Endothelial cell of umbilical vein (primary cell): ENCODE measurements at regions not wholly inside any gene's neighbourhood (a gene's known extent, or its start where the extent isn't known, plus 50 kb on each side); places are given as distances from the start of the nearest gene placed in this dataset.

Experiments
- BruUV-seq: library from RNA; stranded (reverse); fragments of 400-500 nt; replicated peaks from 2 replicates; lab custom pipeline; 2021; lab: Mats Ljungman, UMichigan
- CTCF ChIA-PET: fragments of 300-600, 350-600 bp; sonication (Branson Sonifier 250); formaldehyde crosslinking; loops from one replicate; lab custom pipeline; 2021; ENCODE audit warnings: antibody characterized with exemption, inconsistent platforms; lab: Charles Lee
- POLR2A ChIA-PET: fragments of 300-600, 350-600 bp; sonication (Branson Sonifier 250); formaldehyde crosslinking; loops from one replicate; lab custom pipeline; 2021; ENCODE audit warnings: antibody characterized with exemption, inconsistent platforms; lab: Charles Lee
- DNase-seq: peaks from one replicate; pipeline ENCODE4 v3.0.0-alpha.2; 2011; ENCODE audit warnings: low read depth, low spot score
- FAIRE-seq: peaks from 2 replicates; lab custom pipeline; 2011; peaks lifted over from hg19 to GRCh38; lab: Jason Lieb, UNC
- H2AFZ ChIP-seq: 2 replicates; pipeline ENCODE4 v1.6.0; 2012; ENCODE audit warnings: low read depth, low read length, control low read depth, inconsistent platforms
- H3K27ac ChIP-seq: 2 replicates; pipeline ENCODE4 v1.5.1; 2011; ENCODE audit warnings: low read depth, mild to moderate bottlenecking, control low read depth, low read length, moderate library complexity; ENCODE audit not compliant: insufficient read depth
- H3K27me3 ChIP-seq, 2 experiments: 2 replicates each; pipeline versions ENCODE4 v1.6.0 to v1.6.1; 2011; ENCODE audit warnings: low read length in 2 of 2, mixed read lengths in 1 of 2; ENCODE audit not compliant: control insufficient read depth in 2 of 2, insufficient read depth in 2 of 2
- H3K36me3 ChIP-seq, 2 experiments: 2 replicates in 1 of 2; 3 replicates in 1 of 2; pipeline ENCODE4 v1.5.1; 2011; ENCODE audit warnings: low read length in 2 of 2, mild to moderate bottlenecking in 1 of 2, moderate library complexity in 1 of 2; ENCODE audit not compliant: control insufficient read depth in 2 of 2, insufficient read depth in 2 of 2; ENCODE audit errors: extremely low read depth in 1 of 2
- H3K4me1 ChIP-seq: 3 replicates; pipeline ENCODE4 v1.5.1; 2011; ENCODE audit warnings: mild to moderate bottlenecking, low read length; ENCODE audit not compliant: control insufficient read depth, insufficient read depth; ENCODE audit errors: extremely low read depth
- H3K4me2 ChIP-seq: 2 replicates; pipeline ENCODE4 v1.6.1; 2011; ENCODE audit warnings: low read length, control low read depth, mixed read lengths; ENCODE audit not compliant: insufficient read depth
- H3K4me3 ChIP-seq, 3 experiments: fragments of 200-600 bp in 1 of 3; sonication (generic), shearing (Covaris generic) in 1 of 3; replicated peaks in 1 of 3; 2 replicates each; pipeline ENCODE4 v1.5.1; 2011 to 2016; ENCODE audit warnings: control low read depth in 3 of 3, low read length in 3 of 3, mild to moderate bottlenecking in 2 of 3, inconsistent platforms in 1 of 3, low read depth in 1 of 3, moderate library complexity in 1 of 3; ENCODE audit not compliant: insufficient read depth in 1 of 3
- H3K79me2 ChIP-seq: 2 replicates; pipeline ENCODE4 v1.6.0; 2012; ENCODE audit warnings: low read length, inconsistent platforms; ENCODE audit not compliant: control insufficient read depth, insufficient read depth
- H3K9ac ChIP-seq: replicated peaks from 2 replicates; pipeline ENCODE3; 2011; ENCODE audit warnings: low read length, control low read depth; ENCODE audit not compliant: insufficient read depth; ENCODE audit errors: extremely low read depth
- H3K9me1 ChIP-seq: replicated peaks from 3 replicates; pipeline ENCODE4 v1.6.0; 2011; ENCODE audit warnings: mild to moderate bottlenecking, low read length; ENCODE audit not compliant: control insufficient read depth, insufficient read depth; ENCODE audit errors: extremely low read depth
- H3K9me3 ChIP-seq: replicated peaks from 2 replicates; pipeline ENCODE4 v1.5.1; 2012; ENCODE audit warnings: low read length, inconsistent platforms; ENCODE audit not compliant: control insufficient read depth, insufficient read depth
- H4K20me1 ChIP-seq: replicated peaks from 2 replicates; pipeline ENCODE3; 2011; ENCODE audit warnings: mild to moderate bottlenecking, low read length; ENCODE audit not compliant: control insufficient read depth, insufficient read depth; ENCODE audit errors: extremely low read depth
- EZH2 ChIP-seq: IDR thresholded peaks from 2 replicates; pipeline ENCODE4 v1.6.1; 2012; ENCODE audit warnings: borderline replicate concordance, low read depth, mild to moderate bottlenecking, moderate library complexity, low read length, inconsistent platforms; ENCODE audit not compliant: severe bottlenecking
- FOS ChIP-seq: IDR thresholded peaks from 2 replicates; pipeline ENCODE4 v1.6.1; 2011; ENCODE audit warnings: mild to moderate bottlenecking, low read length, moderate library complexity, borderline replicate concordance; ENCODE audit not compliant: insufficient read depth
- GATA2 ChIP-seq: IDR thresholded peaks from 2 replicates; pipeline ENCODE4 v1.7.0; 2011; ENCODE audit warnings: low read depth, mild to moderate bottlenecking, moderate library complexity, mixed read lengths, low read length; ENCODE audit not compliant: insufficient read length, insufficient read depth
- JUN ChIP-seq: IDR thresholded peaks from 2 replicates; pipeline ENCODE4 v1.6.1; 2011; ENCODE audit warnings: borderline replicate concordance, low read depth; ENCODE audit not compliant: insufficient read length, insufficient read depth
- MYC ChIP-seq: IDR thresholded peaks from one replicate; pipeline ENCODE4 v1.6.1; 2011; ENCODE audit warnings: mild to moderate bottlenecking, low read depth, low read length
- POLR2A ChIP-seq: IDR thresholded peaks from 2 replicates; pipeline ENCODE4 v1.6.1; 2012; ENCODE audit warnings: low read depth, mild to moderate bottlenecking, control low read depth, low read length
- POLR2AphosphoS5 ChIP-seq: IDR thresholded peaks from 2 replicates; pipeline ENCODE4 v1.6.1; 2012; ENCODE audit warnings: low read depth, mild to moderate bottlenecking, control low read depth, low read length, moderate library complexity; ENCODE audit not compliant: insufficient read depth
- dilution Hi-C: fragments of 300-500 bp; cut with MboI; formaldehyde crosslinking; loops from one replicate; pipeline ENCODE4 v1.15.0; 2019; ENCODE audit warnings: low sequenced_read_pairs; ENCODE audit not compliant: extremely low pct_ligation_motif_present
- intact Hi-C: fragments of 100-400 bp; cut with micrococcal nuclease; formaldehyde crosslinking; loops from one replicate; pipeline ENCODE4 v1.10.0; 2022
- TF ChIP-seq, protein P1 (sequence below): IDR thresholded peaks from 2 replicates; pipeline ENCODE4 v1.6.1; 2011; ENCODE audit not compliant: insufficient read depth, insufficient read length
- TF ChIP-seq, protein P2 (sequence below), 2 donors: IDR thresholded peaks; 1 replicate in 1 of 2; 2 replicates in 1 of 2; pipeline ENCODE4 v1.5.1; 2011; ENCODE audit warnings: low read length in 2 of 2, mild to moderate bottlenecking in 2 of 2, moderate library complexity in 2 of 2, control low read depth in 1 of 2, inconsistent platforms in 1 of 2, low read depth in 1 of 2; ENCODE audit not compliant: insufficient read depth in 1 of 2; ENCODE audit errors: extremely low read depth in 1 of 2

GRCh38 chr10:85477979-85478378, 888.6 kb downstream of the GRID1 start:
- H3K9me3 ChIP-seq = no peaks in the 10 kb centered on the region
- no peak for DNase-seq
- H2AFZ ChIP-seq = no peak overlapping the region
- no TSS peak for BruUV-seq
- TF ChIP-seq JUN (no peak), EZH2 (no peak), POLR2AphosphoS5 (no peak), POLR2A (no peak), GATA2 (no peak), FOS (no peak), MYC (no peak)
- TF ChIP-seq, protein P1, sequence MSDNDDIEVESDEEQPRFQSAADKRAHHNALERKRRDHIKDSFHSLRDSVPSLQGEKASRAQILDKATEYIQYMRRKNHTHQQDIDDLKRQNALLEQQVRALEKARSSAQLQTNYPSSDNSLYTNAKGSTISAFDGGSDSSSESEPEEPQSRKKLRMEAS = no peak
- TF ChIP-seq, protein P2, sequence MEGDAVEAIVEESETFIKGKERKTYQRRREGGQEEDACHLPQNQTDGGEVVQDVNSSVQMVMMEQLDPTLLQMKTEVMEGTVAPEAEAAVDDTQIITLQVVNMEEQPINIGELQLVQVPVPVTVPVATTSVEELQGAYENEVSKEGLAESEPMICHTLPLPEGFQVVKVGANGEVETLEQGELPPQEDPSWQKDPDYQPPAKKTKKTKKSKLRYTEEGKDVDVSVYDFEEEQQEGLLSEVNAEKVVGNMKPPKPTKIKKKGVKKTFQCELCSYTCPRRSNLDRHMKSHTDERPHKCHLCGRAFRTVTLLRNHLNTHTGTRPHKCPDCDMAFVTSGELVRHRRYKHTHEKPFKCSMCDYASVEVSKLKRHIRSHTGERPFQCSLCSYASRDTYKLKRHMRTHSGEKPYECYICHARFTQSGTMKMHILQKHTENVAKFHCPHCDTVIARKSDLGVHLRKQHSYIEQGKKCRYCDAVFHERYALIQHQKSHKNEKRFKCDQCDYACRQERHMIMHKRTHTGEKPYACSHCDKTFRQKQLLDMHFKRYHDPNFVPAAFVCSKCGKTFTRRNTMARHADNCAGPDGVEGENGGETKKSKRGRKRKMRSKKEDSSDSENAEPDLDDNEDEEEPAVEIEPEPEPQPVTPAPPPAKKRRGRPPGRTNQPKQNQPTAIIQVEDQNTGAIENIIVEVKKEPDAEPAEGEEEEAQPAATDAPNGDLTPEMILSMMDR (IDR thresholded peaks at IDR 0.05; ENCODE audit: extremely low read depth in 1 of 2, insufficient read depth in 1 of 2, low read depth in 1 of 2, low read length in 2 of 2) = no peak
- dilution Hi-C loops = no loop called here
- H3K79me2 ChIP-seq = no peaks in the 10 kb centered on the region
- H3K4me3 ChIP-seq = no peak overlapping the region
- no peaks in the 10 kb centered on the region for H3K4me1 ChIP-seq
- intact Hi-C loops = no loop called here
- H3K36me3 ChIP-seq = no peaks in the 10 kb centered on the region
- no peak overlapping the region for H3K4me2 ChIP-seq
- H3K27ac ChIP-seq = no peak overlapping the region
- no peaks in the 10 kb centered on the region for H3K27me3 ChIP-seq
- ChIA-PET POLR2A (no interaction called here), CTCF (no interaction called here)
- H3K9ac ChIP-seq = no peak overlapping the region
- no peaks in the 10 kb centered on the region for H3K9me1 ChIP-seq
- FAIRE-seq = no peak
- no peaks in the 10 kb centered on the region for H4K20me1 ChIP-seq
